ENCODE measurements at regions not wholly inside any gene's neighbourhood (a gene's known extent, or its start where the extent isn't known, plus 50 kb on each side); places are given as distances from the start of the nearest gene placed in this dataset.

DNA sequence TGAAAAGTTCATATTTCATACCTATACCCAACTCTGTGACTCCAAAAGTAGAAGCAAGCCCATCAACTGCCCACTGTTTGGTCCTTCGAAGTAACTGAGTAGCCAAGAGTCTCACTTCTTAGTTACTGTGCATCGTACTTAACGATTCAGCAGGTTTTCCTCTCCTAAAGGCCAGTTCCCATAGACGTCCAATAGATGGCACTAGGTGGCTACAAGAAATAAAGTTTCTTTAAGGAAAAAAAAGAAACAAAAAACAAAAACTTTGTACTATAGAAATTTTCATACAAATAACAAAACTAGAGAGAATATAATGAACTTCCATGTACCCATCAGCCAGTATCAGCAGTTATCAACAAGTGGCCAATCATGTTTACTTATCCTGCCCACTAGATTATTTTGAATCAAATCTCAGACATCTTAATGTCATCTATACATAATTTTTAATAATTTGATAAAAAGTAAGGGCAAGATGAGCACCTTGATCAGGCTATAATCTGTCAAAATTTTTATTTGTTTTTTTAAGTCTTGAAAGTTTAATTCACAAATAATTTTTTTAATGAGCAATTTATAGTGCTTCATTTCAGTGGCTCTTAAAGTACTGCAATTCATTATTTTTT, 63.8 kb upstream of the ACP3 start:
- H4K91ac ChIP-seq (ENCODE audit: low read length) = no peak overlapping the region
- DNase-seq = peak; percentile 76
- peak overlapping the region; percentile 42 for H3K9ac ChIP-seq (ENCODE audit: low read length)
- H3K9me3 ChIP-seq (ENCODE audit: control insufficient read depth, low read length) = no peaks in the 10 kb centered on the region
- no peak overlapping the region for H2BK5ac ChIP-seq (ENCODE audit: low read depth, low read length, poor library complexity, severe bottlenecking)
- no peak overlapping the region for H4K8ac ChIP-seq (ENCODE audit: low read length)
- H3K4ac ChIP-seq (ENCODE audit: low read depth in 1 of 2, low read length in 2 of 2) = no peak overlapping the region
- peaks cover 0 to 4% of the 10 kb centered on the region in 2 experiments for H3K27me3 ChIP-seq (ENCODE audit: control insufficient read depth in 1 of 2, insufficient read depth in 1 of 2, low read length in 2 of 2)
- H3K36me3 ChIP-seq (ENCODE audit: control insufficient read depth in 1 of 2, insufficient read depth in 2 of 2, low read depth in 1 of 2, low read length in 2 of 2) = no peaks in the 10 kb centered on the region
- H2BK120ac ChIP-seq (ENCODE audit: low read depth, low read length) = no peak overlapping the region
- no peaks in the 10 kb centered on the region for H3K79me1 ChIP-seq (replicated peaks; ENCODE audit: low read length, poor library complexity, severe bottlenecking)
- no peak overlapping the region for H2BK15ac ChIP-seq (ENCODE audit: low read depth, poor library complexity, severe bottlenecking)
- H3K27ac ChIP-seq (ENCODE audit: low read length, poor library complexity, severe bottlenecking) = no peak overlapping the region
- H2AFZ ChIP-seq (ENCODE audit: low read depth, low read length) = no peak overlapping the region
- no peak overlapping the region for H2BK12ac ChIP-seq (ENCODE audit: low read length in 2 of 2)
- WGBS = 29% methylated on average over 1 of the region's 4 CpGs
- H3K14ac ChIP-seq (ENCODE audit: low read length in 2 of 2) = no peak overlapping the region
- H3K23ac ChIP-seq (ENCODE audit: low read length in 2 of 2) = no peak overlapping the region
- no peak overlapping the region for H3K4me2 ChIP-seq (ENCODE audit: low read length, poor library complexity, severe bottlenecking)
- H2AK5ac ChIP-seq (ENCODE audit: low read length, severe bottlenecking) = no peak overlapping the region
- H3K4me3 ChIP-seq (ENCODE audit: insufficient read depth in 1 of 2, low read depth in 1 of 2, low read length in 2 of 2) = no peak overlapping the region
- no peaks in the 10 kb centered on the region for H3K4me1 ChIP-seq (ENCODE audit: control insufficient read depth, insufficient read depth, low read depth, low read length)
- no peak overlapping the region for H3K18ac ChIP-seq (ENCODE audit: low read depth in 1 of 2, low read length in 2 of 2)

DNA sequence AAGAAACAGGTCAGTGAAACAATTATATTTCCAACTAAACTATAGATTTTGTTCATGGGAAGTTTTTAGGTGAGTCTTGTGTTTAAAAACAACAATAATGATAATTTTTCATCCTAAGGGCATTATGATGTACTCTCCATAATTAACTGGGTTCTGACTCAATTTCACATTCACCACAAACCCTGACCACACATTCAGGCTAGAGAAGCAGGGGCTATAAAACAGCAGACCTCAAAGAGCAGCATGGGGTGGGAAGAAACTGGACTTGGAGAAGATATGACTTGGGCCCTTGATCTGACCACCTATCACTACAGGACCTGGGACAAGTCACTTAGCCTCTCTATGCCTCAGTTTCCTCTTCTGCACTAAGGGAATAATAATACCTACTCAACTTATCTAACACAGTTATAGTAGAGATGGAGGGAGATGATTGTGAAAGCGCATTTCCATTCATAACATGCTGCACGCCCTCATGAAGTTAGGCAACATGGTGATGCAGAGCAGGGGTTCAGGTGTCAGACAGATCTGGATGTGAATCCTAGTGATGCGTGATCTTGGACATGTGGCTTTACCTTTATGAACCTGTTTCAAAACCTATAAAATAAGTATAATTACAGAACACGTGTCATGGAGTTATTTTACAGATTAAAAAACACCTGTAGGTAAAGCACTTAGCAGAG, 63.0 kb upstream of the ACP3 start:
- Histone ChIP-seq H3K18ac (ENCODE audit: low read depth in 1 of 2, low read length in 2 of 2) (no peak overlapping the region), H3K14ac (ENCODE audit: low read length in 2 of 2) (no peak overlapping the region), H4K8ac (ENCODE audit: low read length) (no peak overlapping the region), H3K4ac (ENCODE audit: low read depth in 1 of 2, low read length in 2 of 2) (no peak overlapping the region), H2BK120ac (ENCODE audit: low read depth, low read length) (no peak overlapping the region), H3K23ac (ENCODE audit: low read length in 2 of 2) (peak overlapping the region in 1 of 2 experiments; percentile 42), H4K91ac (ENCODE audit: low read length) (no peak overlapping the region), H3K79me1 (replicated peaks; ENCODE audit: low read length, poor library complexity, severe bottlenecking) (no peaks in the 10 kb centered on the region), H2BK12ac (ENCODE audit: low read length in 2 of 2) (no peak overlapping the region), H2AK5ac (ENCODE audit: low read length, severe bottlenecking) (no peak overlapping the region), H2BK15ac (ENCODE audit: low read depth, poor library complexity, severe bottlenecking) (no peak overlapping the region), H3K4me1 (ENCODE audit: control insufficient read depth, insufficient read depth, low read depth, low read length) (no peaks in the 10 kb centered on the region), H3K27ac (ENCODE audit: low read length, poor library complexity, severe bottlenecking) (no peak overlapping the region), H3K36me3 (ENCODE audit: control insufficient read depth in 1 of 2, insufficient read depth in 2 of 2, low read depth in 1 of 2, low read length in 2 of 2) (no peaks in the 10 kb centered on the region), H2BK5ac (ENCODE audit: low read depth, low read length, poor library complexity, severe bottlenecking) (no peak overlapping the region), H3K4me2 (ENCODE audit: low read length, poor library complexity, severe bottlenecking) (no peak overlapping the region), H3K9ac (ENCODE audit: low read length) (peak overlapping the region; percentile 48), H3K4me3 (ENCODE audit: insufficient read depth in 1 of 2, low read depth in 1 of 2, low read length in 2 of 2) (no peak overlapping the region), H2AFZ (ENCODE audit: low read depth, low read length) (no peak overlapping the region), H3K27me3 (ENCODE audit: control insufficient read depth in 1 of 2, insufficient read depth in 1 of 2, low read length in 2 of 2) (no peaks in the 10 kb centered on the region), H3K9me3 (ENCODE audit: control insufficient read depth, low read length) (no peaks in the 10 kb centered on the region)
- WGBS = 94% methylated on average over 2 of the region's 4 CpGs
- DNase-seq = no peak

DNA sequence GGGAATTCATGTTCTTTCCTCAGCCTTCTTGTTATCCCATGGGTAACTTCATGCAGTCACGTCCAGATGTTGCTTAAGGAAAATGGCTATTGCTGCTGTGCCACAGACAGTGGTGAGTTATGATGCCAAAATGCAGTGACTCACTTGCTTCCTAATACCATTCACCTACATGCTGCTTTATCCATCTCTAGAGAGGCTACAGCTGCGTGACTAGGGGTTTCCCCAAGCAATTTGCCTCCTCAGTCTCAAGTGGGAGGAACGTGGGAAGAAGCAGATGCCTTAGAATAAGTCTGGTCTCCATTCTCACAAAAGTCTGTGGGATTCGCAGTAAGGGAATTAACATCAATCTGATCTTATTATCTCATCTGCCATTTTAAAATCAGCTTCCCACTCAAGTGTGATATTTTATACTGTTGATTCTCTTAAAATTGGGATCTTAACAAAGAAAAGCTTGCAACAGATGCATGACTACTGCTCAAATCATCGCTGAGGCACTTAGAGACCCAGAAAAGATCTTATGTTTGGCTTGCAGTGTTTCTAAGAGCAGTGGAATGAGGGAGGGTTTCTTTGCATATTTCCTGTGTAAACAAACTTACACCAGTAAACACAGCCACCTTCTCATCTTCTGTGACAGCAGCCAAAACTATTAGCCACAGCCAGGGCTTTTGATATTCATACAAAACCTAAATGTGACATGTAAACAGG, 62.0 kb upstream of the ACP3 start:
- peak overlapping the region in 1 of 2 experiments; percentile 14 for H3K4me3 ChIP-seq (ENCODE audit: insufficient read depth in 1 of 2, low read depth in 1 of 2, low read length in 2 of 2)
- no peak overlapping the region for H3K14ac ChIP-seq (ENCODE audit: low read length in 2 of 2)
- H3K36me3 ChIP-seq (ENCODE audit: control insufficient read depth in 1 of 2, insufficient read depth in 2 of 2, low read depth in 1 of 2, low read length in 2 of 2) = no peaks in the 10 kb centered on the region
- no peak overlapping the region for H3K23ac ChIP-seq (ENCODE audit: low read length in 2 of 2)
- no peak overlapping the region for H4K8ac ChIP-seq (ENCODE audit: low read length)
- H3K27me3 ChIP-seq (ENCODE audit: control insufficient read depth in 1 of 2, insufficient read depth in 1 of 2, low read length in 2 of 2) = peaks cover 0 to 3% of the 10 kb centered on the region in 2 experiments
- H3K9me3 ChIP-seq (ENCODE audit: control insufficient read depth, low read length) = no peaks in the 10 kb centered on the region
- H3K18ac ChIP-seq (ENCODE audit: low read depth in 1 of 2, low read length in 2 of 2) = no peak overlapping the region
- H2BK120ac ChIP-seq (ENCODE audit: low read depth, low read length) = no peak overlapping the region
- H3K79me1 ChIP-seq (replicated peaks; ENCODE audit: low read length, poor library complexity, severe bottlenecking) = no peaks in the 10 kb centered on the region
- H3K4me1 ChIP-seq (ENCODE audit: control insufficient read depth, insufficient read depth, low read depth, low read length) = no peaks in the 10 kb centered on the region
- H2BK5ac ChIP-seq (ENCODE audit: low read depth, low read length, poor library complexity, severe bottlenecking) = no peak overlapping the region
- no peak overlapping the region for H2BK12ac ChIP-seq (ENCODE audit: low read length in 2 of 2)
- H3K4ac ChIP-seq (ENCODE audit: low read depth in 1 of 2, low read length in 2 of 2) = no peak overlapping the region
- H3K27ac ChIP-seq (ENCODE audit: low read length, poor library complexity, severe bottlenecking) = no peak overlapping the region
- WGBS = 0% methylated on average over 3 of the region's 5 CpGs
- peak overlapping the region; percentile 56 for H3K9ac ChIP-seq (ENCODE audit: low read length)
- H4K91ac ChIP-seq (ENCODE audit: low read length) = no peak overlapping the region
- DNase-seq = peak; percentile 94
- H2AK5ac ChIP-seq (ENCODE audit: low read length, severe bottlenecking) = no peak overlapping the region
- H2AFZ ChIP-seq (ENCODE audit: low read depth, low read length) = no peak overlapping the region
- no peak overlapping the region for H2BK15ac ChIP-seq (ENCODE audit: low read depth, poor library complexity, severe bottlenecking)
- H3K4me2 ChIP-seq (ENCODE audit: low read length, poor library complexity, severe bottlenecking) = no peak overlapping the region

DNA sequence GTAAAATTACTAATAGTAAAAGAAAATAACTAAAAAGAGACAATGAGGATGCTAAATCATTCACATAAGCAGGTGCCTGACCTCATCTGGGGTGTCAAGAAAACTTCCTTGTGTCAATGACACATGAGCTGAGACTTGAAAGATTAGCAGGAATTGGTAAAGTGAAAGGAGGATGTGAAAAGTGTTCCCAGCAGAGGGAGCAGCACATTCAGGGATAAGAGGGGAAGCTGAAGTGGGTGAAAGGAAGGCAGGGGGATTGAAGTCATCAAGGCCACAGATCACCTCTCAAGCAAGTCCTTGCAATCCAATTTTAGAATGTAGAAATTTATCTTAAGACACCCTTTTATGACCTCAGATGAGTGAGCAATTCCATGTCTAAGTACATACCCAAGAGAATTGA, 60.2 kb upstream of the ACP3 start:
- Histone ChIP-seq H3K27me3 (ENCODE audit: control insufficient read depth in 1 of 2, insufficient read depth in 1 of 2, low read length in 2 of 2) (peaks cover 0 to 3% of the 10 kb centered on the region in 2 experiments), H3K18ac (ENCODE audit: low read depth in 1 of 2, low read length in 2 of 2) (no peak overlapping the region), H3K4me3 (ENCODE audit: insufficient read depth in 1 of 2, low read depth in 1 of 2, low read length in 2 of 2) (no peak overlapping the region), H4K91ac (ENCODE audit: low read length) (no peak overlapping the region), H3K27ac (ENCODE audit: low read length, poor library complexity, severe bottlenecking) (no peak overlapping the region), H3K9me3 (ENCODE audit: control insufficient read depth, low read length) (no peaks in the 10 kb centered on the region), H2BK120ac (ENCODE audit: low read depth, low read length) (no peak overlapping the region), H4K8ac (ENCODE audit: low read length) (no peak overlapping the region), H2BK12ac (ENCODE audit: low read length in 2 of 2) (no peak overlapping the region), H3K79me1 (replicated peaks; ENCODE audit: low read length, poor library complexity, severe bottlenecking) (no peaks in the 10 kb centered on the region), H3K9ac (ENCODE audit: low read length) (peak overlapping the region; percentile 7), H3K4me2 (ENCODE audit: low read length, poor library complexity, severe bottlenecking) (no peak overlapping the region), H3K14ac (ENCODE audit: low read length in 2 of 2) (no peak overlapping the region), H2BK15ac (ENCODE audit: low read depth, poor library complexity, severe bottlenecking) (no peak overlapping the region), H3K36me3 (ENCODE audit: control insufficient read depth in 1 of 2, insufficient read depth in 2 of 2, low read depth in 1 of 2, low read length in 2 of 2) (no peaks in the 10 kb centered on the region), H2AFZ (ENCODE audit: low read depth, low read length) (no peak overlapping the region), H2BK5ac (ENCODE audit: low read depth, low read length, poor library complexity, severe bottlenecking) (no peak overlapping the region), H3K23ac (ENCODE audit: low read length in 2 of 2) (no peak overlapping the region), H3K4me1 (ENCODE audit: control insufficient read depth, insufficient read depth, low read depth, low read length) (no peaks in the 10 kb centered on the region), H2AK5ac (ENCODE audit: low read length, severe bottlenecking) (no peak overlapping the region), H3K4ac (ENCODE audit: low read depth in 1 of 2, low read length in 2 of 2) (no peak overlapping the region)
- DNase-seq = peak; percentile 70
